COLO668 (cell line): ENCODE measurements at regions not wholly inside any gene's neighbourhood (a gene's known extent, or its start where the extent isn't known, plus 50 kb on each side); places are given as distances from the start of the nearest gene placed in this dataset.
A peak's percentile ranks its signal among the peaks of the same experiment; 100 is the strongest.

Experiments used
- DNase-seq: peaks from one replicate; lab custom pipeline; 2025; ENCODE audit not compliant: unreplicated experiment; lab: John Stamatoyannopoulos, UW

DNA sequence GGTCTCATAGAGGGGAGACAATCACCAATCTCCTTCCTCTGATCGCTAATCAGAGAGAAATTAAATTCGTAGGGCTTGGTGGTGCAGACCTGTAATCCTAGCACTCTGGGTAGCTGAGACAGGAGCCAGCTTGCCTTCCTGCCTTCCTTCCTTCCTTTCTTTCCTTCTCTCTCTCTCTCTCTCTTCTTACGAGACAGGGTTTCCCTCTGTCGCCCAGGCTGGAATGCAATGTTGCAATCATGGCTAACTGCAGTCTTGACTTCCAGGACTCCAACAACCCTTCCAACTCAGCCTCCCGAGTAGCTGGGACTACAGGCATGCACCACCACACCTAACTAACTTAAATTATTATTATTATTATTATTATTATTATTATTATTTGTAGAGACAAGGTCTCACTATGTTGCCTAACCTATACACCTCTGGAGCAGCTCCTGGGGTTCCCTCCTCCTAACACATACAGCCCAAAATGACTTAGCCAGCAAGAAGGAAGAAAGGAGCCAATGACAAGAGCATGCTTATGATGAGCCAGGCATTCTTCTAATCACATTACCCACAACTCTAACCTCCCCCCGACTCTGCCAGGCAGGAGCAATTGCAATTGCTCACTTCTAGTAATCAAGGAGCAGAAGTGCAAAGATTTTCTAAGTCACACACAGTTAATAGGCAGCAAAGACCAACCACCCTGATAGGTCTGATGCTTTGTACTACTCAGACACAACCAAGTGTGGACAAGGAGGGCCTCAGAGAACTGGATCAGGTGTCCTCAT is 105.4 kb upstream of the F3 start:
- no peak for DNase-seq

GRCh38 chr1:94646141-94646643 is 104.6 kb upstream of the F3 start:
- DNase-seq, result no peak

DNA sequence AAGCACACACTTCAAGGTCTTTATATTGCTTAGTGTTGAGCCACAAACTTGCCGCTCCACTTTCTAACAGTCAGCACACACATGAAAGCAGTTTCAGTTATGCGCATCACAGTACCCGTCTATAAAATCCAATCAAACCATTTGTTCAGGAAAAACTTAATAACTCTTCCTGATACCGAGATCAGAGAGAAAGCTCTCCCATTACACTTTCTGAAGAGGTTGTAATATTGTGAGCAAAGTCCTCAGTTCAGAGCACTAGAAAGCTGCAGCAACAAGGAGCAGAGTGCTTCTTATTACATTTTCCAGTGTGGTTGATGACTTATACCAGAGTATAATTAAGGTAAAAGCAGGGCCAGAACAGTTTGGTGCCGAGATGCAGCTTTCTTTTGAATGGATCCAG is 102.8 kb upstream of the F3 start:
- DNase-seq, result no peak

GRCh38 chr1:94643819-94644218 is 102.3 kb upstream of the F3 start:
- no peak for DNase-seq

DNA sequence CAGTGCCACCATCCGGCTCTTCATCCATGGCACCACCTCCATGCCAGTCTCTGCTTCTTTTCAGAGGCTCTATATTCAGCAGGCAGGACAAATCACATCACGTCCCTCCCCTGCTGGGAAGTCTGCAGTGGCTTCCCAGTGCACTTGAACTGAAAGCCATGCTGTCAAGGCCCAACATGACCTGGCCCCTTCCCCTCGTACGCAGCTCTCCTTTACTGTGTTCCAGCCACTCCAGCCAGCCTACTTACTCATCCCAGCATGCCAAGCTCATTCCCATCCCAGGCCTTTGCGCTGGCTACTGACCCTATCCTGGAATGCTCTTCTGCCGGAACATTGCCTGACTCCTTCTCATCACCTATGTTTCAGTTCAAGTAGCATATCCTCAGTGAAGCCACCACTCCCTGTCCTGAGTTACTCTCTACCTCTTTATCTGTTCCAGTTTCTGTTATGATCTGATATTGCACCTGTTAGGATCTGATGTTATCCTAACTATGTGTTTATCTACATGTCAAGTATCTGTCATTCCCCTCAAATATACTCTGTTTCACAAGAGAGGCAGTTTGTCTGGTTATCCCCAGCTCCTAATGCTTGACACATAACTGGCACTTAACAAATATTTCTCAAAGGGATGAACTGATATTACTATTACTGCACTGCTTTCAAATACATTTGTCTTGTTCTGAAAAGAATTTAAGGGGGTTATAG is 101.2 kb upstream of the F3 start:
- DNase-seq, result no peak

DNA sequence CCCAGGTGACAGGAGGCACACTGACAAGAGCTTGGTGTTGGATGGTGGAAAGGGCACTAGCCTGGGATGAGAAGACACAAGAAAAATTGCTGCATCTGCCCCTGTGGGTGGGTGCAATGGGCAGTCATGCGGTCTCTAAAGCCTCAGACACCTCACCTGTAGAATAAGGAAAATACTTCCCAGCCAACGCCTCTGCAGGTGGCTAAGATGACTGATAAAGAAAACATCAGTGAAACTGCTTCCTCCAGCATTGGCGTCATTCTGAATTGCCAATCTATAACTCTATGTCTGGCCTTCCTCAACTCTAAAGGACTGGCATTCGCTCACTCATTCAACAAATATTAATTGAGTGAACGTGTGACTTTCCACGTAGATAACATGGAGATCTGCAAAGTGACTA is 100.4 kb upstream of the F3 start:
- DNase-seq, result no peak

DNA sequence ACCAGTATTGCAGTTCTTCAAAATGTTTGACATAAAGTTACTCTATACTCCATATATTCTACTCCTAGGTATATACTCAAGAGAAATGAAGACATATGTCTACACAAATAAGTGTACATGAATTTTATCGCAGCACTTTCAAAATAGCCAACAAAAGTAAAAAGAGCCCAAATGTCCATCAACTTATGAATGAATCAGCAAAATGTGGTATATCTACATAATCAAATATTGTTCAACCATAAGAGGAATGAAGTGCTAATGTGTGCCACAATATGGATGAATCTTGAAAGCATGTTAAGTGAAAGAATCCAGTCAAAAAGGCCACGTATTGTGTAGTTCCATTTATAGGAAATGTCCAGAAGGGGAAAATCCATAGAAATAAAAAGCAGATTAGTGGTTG is 98.6 kb upstream of the F3 start:
- DNase-seq, result no peak

- DNase-seq, result no peak
Observed at GRCh38 chr1:94637121-94637520, 95.6 kb upstream of the F3 start.

DNA sequence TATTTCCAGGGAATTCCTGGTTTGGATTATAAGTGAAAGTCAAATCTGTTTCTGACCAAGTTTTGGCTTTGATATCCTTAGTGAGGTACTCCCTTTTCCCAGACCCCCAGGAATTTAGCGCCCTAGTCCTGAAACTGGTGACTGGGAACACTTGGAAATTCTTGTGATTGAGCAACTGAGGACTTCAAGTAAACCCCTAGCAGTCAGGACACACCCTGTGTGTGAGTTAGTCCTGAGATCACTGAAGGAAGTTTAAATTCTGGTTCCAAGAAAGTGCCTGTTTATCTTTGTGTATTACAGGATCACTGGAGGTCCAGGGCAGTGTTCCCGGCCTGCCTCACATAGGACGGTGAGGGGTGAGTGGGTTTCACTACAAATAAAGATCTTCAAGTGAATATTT is 95.1 kb upstream of the F3 start:
- no peak for DNase-seq

GRCh38 chr1:94636100-94636499 is 94.5 kb upstream of the F3 start:
- DNase-seq, result no peak

DNA sequence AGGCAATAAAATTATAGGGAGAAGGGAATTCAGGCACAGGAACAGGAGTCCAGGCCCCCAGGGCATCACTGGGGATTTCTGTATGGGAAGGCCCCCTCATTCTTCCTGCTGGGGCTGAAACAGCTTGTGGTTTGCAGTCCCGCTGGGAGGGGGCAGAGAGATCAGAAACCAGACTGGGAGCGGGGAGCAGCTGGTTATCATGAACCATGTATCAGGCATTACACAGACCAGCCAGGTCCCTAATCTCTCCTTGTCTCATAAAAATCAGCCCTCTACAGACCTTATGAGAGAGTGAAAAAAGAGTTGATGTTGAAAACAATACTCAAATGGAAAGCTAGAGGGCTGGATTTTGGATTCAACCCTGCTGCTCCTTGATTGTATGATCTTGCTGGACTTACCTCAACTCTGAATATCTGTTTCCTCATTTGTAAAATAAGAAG is 93.4 kb upstream of the F3 start:
- DNase-seq, result no peak

DNA sequence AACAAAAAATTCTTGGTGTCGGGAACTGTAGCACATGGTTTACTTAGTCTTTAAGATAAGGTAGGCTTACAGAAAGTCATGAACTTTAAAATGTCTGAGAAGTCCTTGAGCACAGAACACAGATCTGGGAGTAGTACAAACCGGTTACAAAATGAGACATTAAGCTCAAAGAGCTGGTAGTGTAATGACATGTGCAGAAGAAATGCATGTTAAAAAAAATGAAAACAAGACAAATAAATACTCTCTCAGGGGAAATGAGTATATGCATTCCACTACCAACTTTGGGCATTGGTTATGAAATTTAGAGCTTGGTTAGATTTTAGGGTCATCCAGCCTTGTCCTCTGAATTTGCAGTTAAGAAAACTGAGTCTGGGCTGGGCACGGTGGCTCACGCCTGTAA is 91.5 kb upstream of the F3 start:
- no peak for DNase-seq

DNA sequence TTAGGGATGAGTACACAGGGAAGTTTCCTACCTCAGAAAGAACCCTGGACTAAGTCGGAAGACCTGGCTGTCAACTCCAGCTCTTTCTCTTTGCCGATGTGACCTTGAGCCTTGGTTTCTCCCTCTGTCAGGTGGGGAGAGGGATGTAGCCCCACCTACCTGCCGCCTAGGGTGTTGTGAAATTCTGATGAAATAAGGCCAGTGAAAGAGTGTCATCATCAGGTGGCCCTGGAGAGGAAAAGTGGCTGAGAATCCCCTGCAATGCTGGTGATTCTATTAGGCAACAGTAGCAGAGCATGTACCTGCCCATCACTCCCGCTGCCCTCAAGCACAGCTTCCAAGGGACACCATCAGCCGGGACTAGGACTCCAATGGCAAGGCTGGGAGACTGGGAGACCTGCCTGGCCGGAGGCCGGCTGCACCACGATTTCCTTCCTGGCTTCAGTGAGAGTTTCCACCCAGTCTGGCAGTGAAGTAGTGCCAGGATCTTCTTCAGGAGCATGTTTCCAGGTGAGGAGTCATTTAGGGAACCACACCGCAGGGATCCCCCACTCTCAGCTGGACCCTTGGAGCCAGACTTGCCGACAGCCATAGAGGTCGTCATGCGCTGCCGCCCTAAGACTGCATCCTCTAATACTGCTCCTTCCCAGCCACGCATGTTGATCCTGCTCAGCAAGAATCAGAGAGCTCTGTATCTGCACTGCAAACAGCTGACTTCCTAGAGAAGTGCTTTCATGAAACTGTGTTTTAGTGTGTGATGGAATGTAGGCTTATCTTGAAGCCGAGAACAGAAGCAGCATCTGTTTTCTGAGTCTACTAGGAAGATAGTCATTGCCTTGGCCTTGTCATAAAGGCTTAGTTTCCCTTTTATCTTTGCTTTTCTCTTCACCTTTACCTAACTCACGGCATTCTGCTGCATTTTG is 88.0 kb upstream of the F3 start:
- DNase-seq, result no peak

GRCh38 chr1:94628499-94628843 is 86.9 kb upstream of the F3 start:
- no peak for DNase-seq

DNA sequence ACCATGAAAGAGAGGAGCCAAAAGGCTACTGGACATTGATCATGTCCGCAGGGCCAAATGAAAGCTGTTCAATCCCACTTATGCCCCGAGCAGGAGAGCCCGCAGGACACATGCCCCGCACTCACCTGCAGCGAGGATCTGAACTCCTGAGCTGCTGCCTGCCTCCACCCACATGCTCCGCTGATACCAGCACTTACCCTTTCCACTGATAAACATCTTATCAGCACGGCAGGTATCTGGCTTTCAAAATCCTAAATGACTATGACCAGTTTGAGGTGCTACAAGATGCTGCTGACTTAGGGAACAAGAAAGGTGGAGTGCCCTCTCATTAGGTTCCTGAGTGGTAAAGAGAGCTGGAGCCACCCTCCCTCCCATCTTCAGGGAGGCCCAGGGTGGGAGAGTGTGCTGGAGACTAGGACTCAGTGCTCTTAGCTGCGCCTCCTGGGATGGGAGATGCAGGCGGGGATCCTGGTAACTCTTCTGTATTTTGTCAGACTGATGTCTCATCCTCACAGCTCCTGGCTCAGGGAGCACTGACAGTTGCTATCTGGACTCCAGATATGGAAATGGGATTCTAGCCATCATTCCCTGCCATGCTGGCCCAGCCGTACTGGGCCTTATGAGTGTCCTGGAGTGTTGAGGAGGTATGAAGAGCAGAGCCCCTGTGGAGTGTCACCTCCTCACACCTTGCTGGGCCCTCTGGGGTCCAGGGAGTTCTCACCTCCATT is 86.4 kb upstream of the F3 start:
- no peak for DNase-seq

DNA sequence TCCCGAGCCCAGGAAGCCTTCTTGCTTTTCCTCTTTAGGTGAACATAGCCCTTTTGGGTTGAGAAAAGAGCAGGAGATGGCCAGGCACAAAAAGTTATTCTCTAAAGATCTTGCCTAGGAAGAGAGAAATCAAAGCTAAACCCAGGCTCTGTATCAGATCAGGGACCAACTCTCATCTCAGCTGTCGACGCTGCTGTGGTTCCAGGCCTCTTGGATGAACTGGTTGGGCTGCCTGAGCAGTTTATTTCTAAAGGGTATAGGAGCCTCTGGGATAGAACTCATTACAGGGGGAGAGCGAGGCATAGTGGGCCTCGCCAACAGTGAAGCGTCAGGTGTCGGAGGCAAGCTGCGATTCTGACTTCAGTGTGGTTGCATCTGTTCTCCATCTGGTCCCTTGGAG is 82.6 kb upstream of the F3 start:
- no peak for DNase-seq

GRCh38 chr1:94623560-94624148 is 82.1 kb upstream of the F3 start:
- DNase-seq, result no peak

DNA sequence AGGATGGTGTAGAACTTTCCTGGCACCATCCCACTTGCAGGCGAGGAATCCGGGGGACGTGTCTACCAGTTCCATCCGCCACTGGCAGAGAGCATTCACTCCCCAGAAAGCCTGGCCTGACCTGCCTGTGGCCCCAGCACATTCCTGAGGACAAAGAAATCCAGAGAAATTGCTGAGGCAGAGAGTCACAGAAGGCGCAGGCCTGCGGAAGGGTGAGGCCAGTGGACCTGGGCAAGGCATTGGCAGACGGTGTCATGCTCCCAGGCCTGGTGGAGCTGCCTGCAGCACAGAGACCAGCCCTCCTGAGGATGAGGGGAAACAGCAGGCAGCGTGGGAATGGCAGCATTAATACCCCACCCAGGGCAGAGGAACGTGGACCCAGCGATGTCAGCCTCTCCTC is 81.2 kb upstream of the F3 start:
- DNase-seq, result no peak

GRCh38 chr1:94621802-94622201 is 80.2 kb upstream of the F3 start:
- no peak for DNase-seq

DNA sequence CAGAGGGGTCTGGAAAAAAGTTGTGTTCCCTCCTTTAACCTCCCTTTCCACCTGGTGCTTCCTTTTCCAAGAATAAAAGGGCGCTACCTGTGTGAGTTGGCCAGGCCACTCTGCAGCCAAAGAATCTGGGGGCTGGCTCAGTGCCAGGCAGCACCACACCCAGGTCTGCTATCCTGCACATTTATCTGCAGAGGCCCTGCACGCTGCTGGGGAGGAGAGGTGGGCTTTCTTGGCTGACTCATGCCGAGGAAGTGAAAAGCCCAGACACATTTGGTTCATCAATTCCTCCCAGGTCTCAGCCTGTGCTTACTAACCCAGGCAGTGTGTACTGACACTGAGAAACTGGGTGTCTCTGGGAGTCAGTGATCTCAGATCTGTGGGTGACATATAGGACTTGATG is 79.8 kb upstream of the F3 start:
- peak; percentile 59 for DNase-seq
